GM21723 (cell line): ENCODE measurements at regions not wholly inside any gene's neighbourhood (a gene's known extent, or its start where the extent isn't known, plus 50 kb on each side); places are given as distances from the start of the nearest gene placed in this dataset.
"Not testable (repeated sequence)": the region's sequence is repeated elsewhere in the genome, so short reads cannot be mapped to it uniquely, and the experiment has no call there.

Experiments
- ATAC-seq: cut with Tn5 transposase; IDR thresholded peaks from one replicate; pipeline ENCODE4 v1.9.1; 2021; ENCODE audit warnings: mild to moderate bottlenecking, moderate library complexity; ENCODE audit not compliant: unreplicated experiment

DNA sequence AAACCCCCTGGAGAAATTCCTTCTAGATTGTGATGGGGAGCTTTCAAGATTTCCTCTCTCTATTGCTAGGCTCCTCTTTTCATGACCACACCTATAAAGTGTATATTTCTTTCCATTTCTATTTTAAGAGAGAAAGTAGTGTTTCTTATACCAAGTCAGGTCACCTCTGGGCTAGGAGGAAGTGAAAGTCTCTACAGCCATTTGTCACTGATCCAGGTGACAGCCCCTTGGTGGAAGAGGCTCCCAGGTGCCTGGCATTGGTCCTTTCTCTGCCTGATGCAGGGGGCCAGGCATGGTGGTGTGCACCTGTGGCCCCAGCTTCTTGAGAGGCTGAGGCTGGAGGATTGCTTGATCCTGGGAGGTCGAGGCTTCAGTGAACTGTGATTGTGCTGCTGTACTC lies 64.7 kb downstream of the DHCR7 start:
- ATAC-seq, result peak; percentile 87

- ATAC-seq, result no peak
These were observed 66.2 kb downstream of the DHCR7 start for GRCh38 chr11:71381781-71382505.

GRCh38 chr11:71379701-71380100 lies 68.5 kb downstream of the DHCR7 start:
- no peak for ATAC-seq

DNA sequence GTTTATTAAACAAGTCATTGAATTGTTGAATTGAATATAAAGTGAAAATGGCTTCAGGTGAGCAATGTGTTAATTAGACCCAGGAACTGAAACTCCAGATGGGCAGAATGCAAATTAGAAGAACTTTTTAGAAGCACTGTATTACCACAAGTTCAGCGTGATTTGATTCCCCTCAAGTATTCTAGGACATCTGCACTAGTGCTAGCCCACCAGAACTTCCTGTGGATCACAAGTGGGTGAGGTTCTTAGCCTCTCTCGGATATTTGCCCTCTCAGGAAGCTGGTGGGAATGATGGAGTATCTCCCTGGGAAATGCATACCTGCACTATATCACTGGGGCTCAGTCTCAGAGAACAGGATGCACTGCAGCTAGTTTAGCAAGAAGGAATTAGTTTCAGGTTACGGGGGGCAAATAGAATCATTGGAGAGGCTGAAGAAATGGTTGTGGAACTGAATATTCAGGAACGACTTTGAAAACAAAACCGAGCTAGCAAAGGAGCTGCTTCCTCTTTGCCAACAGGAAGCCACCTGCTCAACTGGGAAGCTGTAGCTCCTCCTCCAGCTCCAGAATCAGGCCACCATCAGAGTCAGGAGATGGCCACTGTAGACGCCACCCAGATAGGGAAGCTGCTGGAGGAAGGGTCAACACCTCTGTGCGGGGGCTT lies 74.3 kb downstream of the DHCR7 start:
- peak; percentile 66 for ATAC-seq

GRCh38 chr11:71372693-71373657 lies 75.2 kb downstream of the DHCR7 start:
- ATAC-seq, result peak; percentile 23

DNA sequence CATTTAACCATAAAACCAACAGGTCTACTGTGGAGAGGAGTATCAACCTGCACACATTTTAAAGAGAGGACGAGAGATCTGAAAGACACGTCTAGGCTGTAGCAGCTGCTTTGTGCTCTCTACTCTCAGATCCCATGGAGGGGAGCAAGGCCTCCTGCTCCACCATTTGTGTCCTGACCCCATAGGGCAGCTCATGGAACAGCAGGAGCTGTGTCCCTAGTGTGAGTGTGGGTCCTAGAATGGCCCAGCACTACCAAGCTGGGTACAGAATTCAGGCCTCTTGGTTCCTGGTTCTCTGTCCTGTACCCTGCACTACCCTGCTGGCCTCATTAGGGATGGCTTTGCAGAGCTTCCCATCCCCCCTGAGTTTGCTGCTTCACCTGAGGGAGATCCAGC lies 76.5 kb downstream of the DHCR7 start:
- ATAC-seq, result no peak

GRCh38 chr11:71370895-71371673 lies 77.1 kb downstream of the DHCR7 start:
- ATAC-seq, result no peak

DNA sequence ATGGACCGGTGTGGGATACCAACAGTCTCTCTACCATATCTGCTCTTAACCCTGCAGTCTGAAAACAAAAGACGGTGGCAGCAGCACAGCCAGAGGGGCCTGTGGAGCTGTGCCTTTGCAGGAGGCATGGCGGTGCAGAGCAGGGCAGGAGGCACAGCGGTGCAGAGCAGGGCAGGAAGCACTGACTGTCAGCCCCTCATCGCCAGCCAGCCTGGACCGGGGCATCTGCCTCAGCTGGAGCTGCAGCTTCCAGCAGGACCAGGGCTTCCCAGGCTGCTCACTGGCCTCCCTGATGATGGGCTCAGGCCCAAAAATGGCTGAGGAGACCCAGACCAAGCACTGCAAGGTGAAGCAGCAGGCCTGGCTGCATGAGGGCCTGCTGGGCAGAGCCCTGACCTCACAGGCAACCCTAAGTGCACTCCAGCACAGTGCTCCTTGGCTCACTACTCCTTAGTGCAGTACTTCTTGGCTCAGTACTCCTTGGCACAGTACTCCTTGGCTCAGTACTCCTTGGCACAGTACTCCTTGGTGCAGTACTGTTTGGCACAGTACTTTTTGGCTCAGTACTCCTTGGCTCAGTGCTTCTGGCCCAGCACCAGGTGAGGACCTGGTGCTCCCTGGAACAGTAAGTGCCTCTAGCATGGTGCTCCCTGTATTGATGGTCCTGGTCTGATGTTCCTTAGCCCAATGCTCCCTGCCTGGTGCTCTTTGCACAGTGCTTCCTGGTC lies 78.0 kb downstream of the DHCR7 start:
- no peak for ATAC-seq

DNA sequence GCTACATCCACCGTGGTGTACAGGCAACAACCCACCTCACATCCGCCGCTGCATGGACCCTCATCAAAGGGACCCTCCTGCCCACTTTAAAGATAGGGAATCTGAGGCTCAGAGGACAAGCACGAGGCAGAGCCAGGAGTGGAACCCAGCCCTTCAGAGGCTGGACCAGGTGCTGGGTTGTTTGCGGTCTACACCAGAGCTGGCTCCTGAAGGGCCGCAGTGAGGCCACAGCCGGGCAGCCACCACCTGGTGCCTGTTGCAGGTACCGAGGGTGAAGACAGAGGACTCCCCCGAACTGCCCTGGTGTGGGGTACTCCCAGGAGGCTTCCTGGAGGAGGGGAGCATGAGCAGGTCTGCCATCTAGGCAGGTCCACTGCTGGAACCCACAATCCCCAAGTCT lies 78.8 kb downstream of the DHCR7 start:
- ATAC-seq, result no peak

DNA sequence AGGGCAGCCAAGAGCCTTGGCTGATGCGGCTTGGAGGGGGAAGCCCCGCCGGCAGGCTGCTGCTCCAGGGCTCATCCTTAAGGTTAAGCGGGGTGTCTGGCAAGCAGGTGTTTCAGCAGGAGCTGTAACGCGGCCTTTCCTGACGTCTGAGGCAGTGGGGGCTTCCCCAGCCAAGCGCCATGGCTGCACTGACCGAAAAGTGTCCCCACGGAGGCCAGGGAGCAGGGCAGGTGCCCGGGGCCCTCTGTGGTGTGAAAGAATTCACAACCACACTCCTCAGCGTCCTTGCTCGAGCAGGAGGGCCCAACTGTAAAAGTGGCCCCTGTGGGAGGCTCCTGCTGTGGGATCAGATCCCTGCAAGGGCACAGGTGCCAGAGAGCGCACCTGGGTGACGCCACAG lies 79.2 kb downstream of the DHCR7 start:
- no peak for ATAC-seq

- no peak for ATAC-seq
These were observed 80.4 kb downstream of the DHCR7 start for GRCh38 chr11:71367756-71368155.

GRCh38 chr11:71367276-71367675 lies 80.9 kb downstream of the DHCR7 start:
- ATAC-seq, result not testable (repeated sequence)

- no peak for ATAC-seq
These were observed 82.1 kb downstream of the DHCR7 start for GRCh38 chr11:71366076-71366475.

GRCh38 chr11:71365626-71366025 lies 82.6 kb downstream of the DHCR7 start:
- no peak for ATAC-seq

DNA sequence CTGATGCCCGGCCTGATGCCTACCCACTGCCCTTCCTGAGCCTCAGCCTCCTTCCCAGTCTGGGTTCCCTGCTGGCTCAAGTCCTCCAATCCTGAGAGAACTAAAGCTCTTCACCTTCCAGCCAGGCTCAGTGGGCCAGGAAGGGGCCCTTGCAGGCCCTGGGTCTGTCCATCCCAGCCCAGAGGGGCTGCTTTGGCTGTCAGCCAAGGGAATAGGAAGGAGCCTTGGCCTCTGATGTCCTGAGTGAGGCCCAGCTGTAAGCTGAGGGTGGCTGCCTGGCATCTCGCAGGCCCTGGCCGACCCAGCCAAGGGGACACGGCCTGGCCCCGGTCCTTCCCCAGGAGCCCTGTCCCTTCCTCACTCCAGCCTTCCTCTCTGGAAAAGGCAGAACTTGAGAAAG lies 83.4 kb downstream of the DHCR7 start:
- ATAC-seq, result no peak

GRCh38 chr11:71364176-71364671 lies 84.0 kb downstream of the DHCR7 start:
- no peak for ATAC-seq

DNA sequence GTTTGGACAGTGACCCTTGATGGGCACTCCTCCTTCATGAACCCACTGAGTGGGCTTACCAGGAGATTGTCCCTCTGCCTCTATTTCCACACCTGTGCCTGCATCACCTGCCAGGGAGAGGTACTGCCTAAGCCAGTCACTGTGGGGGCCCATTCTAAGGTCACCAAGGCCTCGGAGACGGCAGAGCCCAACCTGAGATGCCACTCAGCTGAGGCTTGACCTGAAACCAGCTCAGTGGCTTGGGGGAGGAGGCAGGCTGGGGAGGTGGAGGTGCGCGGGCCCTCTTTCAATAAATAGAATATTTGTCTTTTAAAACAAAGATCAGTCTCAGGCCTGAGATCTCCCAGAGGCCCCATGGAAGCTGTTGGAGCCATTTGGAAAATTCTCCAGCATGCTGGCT lies 84.5 kb downstream of the DHCR7 start:
- ATAC-seq, result no peak

- ATAC-seq, result no peak
These were observed 89.1 kb downstream of the DHCR7 start for GRCh38 chr11:71358963-71359567.

DNA sequence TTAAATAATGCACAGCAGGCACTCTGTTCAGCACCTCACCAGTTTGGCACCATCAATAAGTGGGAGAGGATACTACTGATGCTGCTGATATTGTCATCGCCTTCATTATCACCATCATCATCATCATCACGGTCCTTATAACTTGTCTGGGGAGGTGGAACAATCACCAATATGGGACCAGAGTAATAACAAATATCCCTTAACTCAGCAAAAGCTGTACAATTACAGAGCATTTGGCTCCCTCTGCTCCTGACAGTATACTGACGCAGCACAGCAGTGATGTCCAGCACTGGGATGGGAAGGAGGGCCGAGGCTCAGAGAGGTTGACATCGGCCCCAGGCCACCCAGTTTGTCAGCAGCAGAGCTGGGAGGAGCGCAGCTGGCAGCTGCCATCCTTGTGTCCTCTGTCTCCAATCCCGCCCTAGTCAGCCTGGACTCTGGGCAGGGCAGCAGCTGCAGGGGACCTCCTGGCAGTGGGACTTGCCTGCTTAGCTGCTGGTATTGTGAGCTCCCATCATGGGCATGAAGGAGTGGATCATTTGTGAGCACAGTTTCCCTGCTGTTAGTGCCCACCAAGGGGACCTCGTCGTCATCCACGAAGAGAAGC lies 90.0 kb downstream of the DHCR7 start:
- no peak for ATAC-seq
